Skeletal muscle cell (primary cell): ENCODE measurements at regions not wholly inside any gene's neighbourhood (a gene's known extent, or its start where the extent isn't known, plus 50 kb on each side); places are given as distances from the start of the nearest gene placed in this dataset.

ENCODE experiments used
- DNase-seq: peaks from one replicate; pipeline ENCODE4 v3.0.0-alpha.2; 2010; ENCODE audit warnings: low read depth
- H3K4me3 ChIP-seq: 2 replicates; pipeline ENCODE4 v1.5.1; 2011; ENCODE audit warnings: low read depth, mild to moderate bottlenecking, control low read depth, low read length, moderate library complexity

- DNase-seq, result no peak
- no peak overlapping the region for H3K4me3 ChIP-seq
These were observed 78.6 kb upstream of the MTNR1B start for GRCh38 chr11:92890846-92891245.

GRCh38 chr11:92892802-92893684, 76.4 kb upstream of the MTNR1B start:
- no peak for DNase-seq
- H3K4me3 ChIP-seq, result no peak overlapping the region

GRCh38 chr11:92894197-92894596, 75.3 kb upstream of the MTNR1B start:
- no peak for DNase-seq

GRCh38 chr11:92897487-92897886, 72.0 kb upstream of the MTNR1B start:
- DNase-seq, result no peak
- no peak overlapping the region for H3K4me3 ChIP-seq

More at GRCh38 chr11:92894197-92894596, 75.3 kb upstream of the MTNR1B start:
- H3K4me3 ChIP-seq, result no peak overlapping the region

GRCh38 chr11:92902417-92902816, 67.0 kb upstream of the MTNR1B start:
- no peak overlapping the region for H3K4me3 ChIP-seq
- no peak for DNase-seq

GRCh38 chr11:92907671-92908070, 61.8 kb upstream of the MTNR1B start:
- DNase-seq, result no peak
- H3K4me3 ChIP-seq, result no peak overlapping the region

- H3K4me3 ChIP-seq, result no peak overlapping the region
- no peak for DNase-seq
These were observed 60.2 kb upstream of the MTNR1B start for GRCh38 chr11:92909214-92909613.

- no peak overlapping the region for H3K4me3 ChIP-seq
- no peak for DNase-seq
These were observed 58.0 kb upstream of the MTNR1B start for GRCh38 chr11:92911478-92911877.

- no peak overlapping the region for H3K4me3 ChIP-seq
- no peak for DNase-seq
These were observed 53.9 kb upstream of the MTNR1B start for GRCh38 chr11:92915551-92915950.

- no peak overlapping the region for H3K4me3 ChIP-seq
- no peak for DNase-seq
These were observed 53.2 kb upstream of the MTNR1B start for GRCh38 chr11:92916299-92916698.

GRCh38 chr11:92917927-92918326, 51.5 kb upstream of the MTNR1B start:
- no peak for DNase-seq
- no peak overlapping the region for H3K4me3 ChIP-seq

- H3K4me3 ChIP-seq, result no peak overlapping the region
- DNase-seq, result no peak
These were observed 50.4 kb upstream of the MTNR1B start for GRCh38 chr11:92919048-92919447.
